Calu3 (cell line): ENCODE measurements at regions not wholly inside any gene's neighbourhood (a gene's known extent, or its start where the extent isn't known, plus 50 kb on each side); places are given as distances from the start of the nearest gene placed in this dataset.
"Not testable (repeated sequence)": the region's sequence is repeated elsewhere in the genome, so short reads cannot be mapped to it uniquely, and the experiment has no call there.

Source experiments
- BruUV-seq: library from RNA; stranded (reverse); fragments of 400-500 nt; replicated peaks from 2 replicates; lab custom pipeline; 2021; lab: Mats Ljungman, UMichigan
- CTCF ChIA-PET: fragments of 300-600 bp; sonication (Branson Sonifier 250); formaldehyde crosslinking; loops from one replicate; lab custom pipeline; 2022; ENCODE audit warnings: antibody characterized with exemption; lab: Charles Lee
- DNase-seq: peaks from one replicate; pipeline ENCODE4 v3.0.0; 2022
- H3K27ac Mint-ChIP-seq: one replicate; pipeline ENCODE4 v1.8.0; 2022; ENCODE audit warnings: mixed read lengths; ENCODE audit not compliant: unreplicated experiment
- H3K27me3 Mint-ChIP-seq: one replicate; pipeline ENCODE4 v1.8.0; 2022; ENCODE audit warnings: mixed read lengths; ENCODE audit not compliant: unreplicated experiment
- H3K36me3 Mint-ChIP-seq: one replicate; pipeline ENCODE4 v1.8.0; 2022; ENCODE audit warnings: mild to moderate bottlenecking, moderate library complexity, mixed read lengths; ENCODE audit not compliant: insufficient read depth, unreplicated experiment
- H3K4me1 Mint-ChIP-seq: one replicate; pipeline ENCODE4 v1.8.0; 2022; ENCODE audit warnings: mild to moderate bottlenecking, low read depth, mixed read lengths; ENCODE audit not compliant: unreplicated experiment
- H3K4me3 Mint-ChIP-seq: one replicate; pipeline ENCODE4 v1.8.0; 2022; ENCODE audit warnings: mild to moderate bottlenecking, low read depth, moderate library complexity, mixed read lengths; ENCODE audit not compliant: unreplicated experiment
- H3K9me3 Mint-ChIP-seq: one replicate; pipeline ENCODE4 v1.8.0; 2022; ENCODE audit warnings: low read depth, mixed read lengths; ENCODE audit not compliant: unreplicated experiment
- intact Hi-C: fragments of 100-400 bp; cut with micrococcal nuclease; formaldehyde crosslinking; loops from one replicate; pipeline ENCODE4 v1.10.0; 2022; ENCODE audit not compliant: unreplicated experiment
- TF ChIP-seq, protein P1 (sequence below): fragments of 200-600 bp; IDR thresholded peaks from one replicate; pipeline ENCODE4 v1.8.0; 2022; ENCODE audit warnings: antibody characterized with exemption; ENCODE audit not compliant: unreplicated experiment

DNA sequence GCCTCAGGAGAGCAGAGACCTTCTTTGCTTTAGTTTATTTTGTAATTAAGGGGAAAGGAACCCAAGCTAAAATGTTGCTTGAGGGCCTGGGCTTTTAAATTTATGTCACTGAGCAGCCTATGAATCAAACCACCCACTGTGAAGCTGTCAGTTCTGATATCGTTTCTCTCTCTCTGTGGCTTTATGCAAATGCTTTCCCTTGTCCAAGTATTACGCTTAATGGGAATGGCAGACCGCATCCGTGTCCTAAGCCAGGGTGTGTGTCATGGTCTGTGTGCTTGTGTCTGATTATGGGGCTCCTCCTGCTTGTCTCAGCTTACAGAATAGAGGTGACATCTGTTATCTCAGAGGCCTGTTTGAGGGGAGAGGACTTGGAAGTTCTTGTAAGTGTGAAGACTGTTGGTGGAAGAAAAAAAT lies 82.4 kb downstream of the EBLN2 start:
- Mint-ChIP-seq H3K27me3 (no peaks in the 10 kb centered on the region), H3K4me3 (no peak overlapping the region), H3K9me3 (no peaks in the 10 kb centered on the region), H3K36me3 (no peaks in the 10 kb centered on the region), H3K4me1 (no peaks in the 10 kb centered on the region), H3K27ac (no peak overlapping the region)
- CTCF ChIA-PET: no interaction called here
- intact Hi-C loops: no loop called here
- TF ChIP-seq, protein P1, sequence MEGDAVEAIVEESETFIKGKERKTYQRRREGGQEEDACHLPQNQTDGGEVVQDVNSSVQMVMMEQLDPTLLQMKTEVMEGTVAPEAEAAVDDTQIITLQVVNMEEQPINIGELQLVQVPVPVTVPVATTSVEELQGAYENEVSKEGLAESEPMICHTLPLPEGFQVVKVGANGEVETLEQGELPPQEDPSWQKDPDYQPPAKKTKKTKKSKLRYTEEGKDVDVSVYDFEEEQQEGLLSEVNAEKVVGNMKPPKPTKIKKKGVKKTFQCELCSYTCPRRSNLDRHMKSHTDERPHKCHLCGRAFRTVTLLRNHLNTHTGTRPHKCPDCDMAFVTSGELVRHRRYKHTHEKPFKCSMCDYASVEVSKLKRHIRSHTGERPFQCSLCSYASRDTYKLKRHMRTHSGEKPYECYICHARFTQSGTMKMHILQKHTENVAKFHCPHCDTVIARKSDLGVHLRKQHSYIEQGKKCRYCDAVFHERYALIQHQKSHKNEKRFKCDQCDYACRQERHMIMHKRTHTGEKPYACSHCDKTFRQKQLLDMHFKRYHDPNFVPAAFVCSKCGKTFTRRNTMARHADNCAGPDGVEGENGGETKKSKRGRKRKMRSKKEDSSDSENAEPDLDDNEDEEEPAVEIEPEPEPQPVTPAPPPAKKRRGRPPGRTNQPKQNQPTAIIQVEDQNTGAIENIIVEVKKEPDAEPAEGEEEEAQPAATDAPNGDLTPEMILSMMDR: no peak
- no peak for DNase-seq
- no TSS peak for BruUV-seq

DNA sequence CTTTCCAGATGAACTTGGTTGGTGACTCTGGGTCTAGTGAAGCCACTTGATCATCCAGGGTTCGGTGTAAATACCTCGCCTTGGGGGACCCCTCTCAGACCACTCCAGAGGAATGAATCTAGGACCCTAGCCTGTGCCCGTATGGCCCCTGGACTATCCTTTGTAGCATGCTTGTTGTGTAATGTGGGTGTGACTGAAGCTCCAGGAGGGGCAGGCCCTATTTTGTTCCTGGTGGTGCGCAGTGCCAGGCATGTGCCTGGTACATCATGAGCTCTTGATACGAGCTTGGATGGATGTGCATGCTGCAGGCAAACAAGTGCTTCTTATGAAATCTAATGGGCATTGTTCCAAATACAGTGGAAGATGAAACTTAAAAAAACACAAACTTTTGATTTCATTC lies 82.8 kb downstream of the EBLN2 start:
- BruUV-seq: no TSS peak
- H3K4me3 Mint-ChIP-seq: no peak overlapping the region
- no peaks in the 10 kb centered on the region for H3K9me3 Mint-ChIP-seq
- TF ChIP-seq, protein P1: no peak
- CTCF ChIA-PET: no interaction called here
- H3K27me3 Mint-ChIP-seq: no peaks in the 10 kb centered on the region
- no peaks in the 10 kb centered on the region for H3K36me3 Mint-ChIP-seq
- no peak overlapping the region for H3K27ac Mint-ChIP-seq
- H3K4me1 Mint-ChIP-seq: no peaks in the 10 kb centered on the region
- intact Hi-C loops: no loop called here
- DNase-seq: no peak

DNA sequence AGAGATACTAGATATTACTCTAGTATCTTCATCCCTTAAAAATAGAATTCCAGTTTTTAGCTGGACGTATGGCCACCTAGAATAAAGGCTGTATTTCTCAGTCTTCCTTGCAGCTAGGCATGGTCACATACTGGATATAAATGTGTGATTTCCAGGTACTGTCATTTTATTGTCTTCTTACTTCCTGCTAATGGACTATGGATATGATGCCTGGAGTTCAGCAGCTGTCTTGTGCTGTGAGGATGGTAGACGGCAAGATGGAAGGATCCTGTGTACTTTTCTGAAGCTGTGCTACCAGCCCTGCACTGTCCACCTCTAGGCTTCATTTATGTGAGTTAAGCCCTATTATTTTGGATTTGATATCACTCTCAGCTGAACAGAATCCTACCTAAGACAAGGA lies 83.4 kb downstream of the EBLN2 start:
- BruUV-seq: no TSS peak
- Mint-ChIP-seq H3K4me1 (no peaks in the 10 kb centered on the region), H3K9me3 (no peaks in the 10 kb centered on the region), H3K27ac (no peak overlapping the region), H3K4me3 (no peak overlapping the region), H3K36me3 (no peaks in the 10 kb centered on the region), H3K27me3 (no peaks in the 10 kb centered on the region)
- no peak for DNase-seq
- intact Hi-C loops: no loop called here
- CTCF ChIA-PET: no interaction called here
- TF ChIP-seq, protein P1: no peak

DNA sequence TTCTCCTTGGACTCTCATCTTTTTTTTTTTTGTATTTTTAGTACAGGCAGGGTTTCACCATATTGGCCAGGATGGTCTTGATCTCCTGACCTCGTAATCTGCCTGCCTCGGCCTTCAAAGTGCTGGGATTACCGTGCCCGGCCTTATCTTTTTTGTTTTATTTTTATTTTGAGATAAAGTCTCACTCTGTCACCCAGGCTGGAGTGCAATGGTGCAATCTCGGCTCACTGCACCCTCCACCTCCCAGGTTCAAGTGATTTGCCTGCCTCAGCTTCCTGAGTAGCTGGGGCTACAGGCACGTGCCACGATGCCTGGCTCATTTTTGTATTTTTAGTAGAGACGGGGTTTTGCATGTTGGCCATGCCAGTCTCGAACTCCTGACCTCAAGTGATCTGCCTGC lies 86.0 kb downstream of the EBLN2 start:
- H3K4me1 Mint-ChIP-seq, DNase-seq, H3K4me3 Mint-ChIP-seq, H3K27ac Mint-ChIP-seq, BruUV-seq, H3K27me3 Mint-ChIP-seq, CTCF ChIA-PET, intact Hi-C loops, H3K9me3 Mint-ChIP-seq, H3K36me3 Mint-ChIP-seq: not testable (repeated sequence)

DNA sequence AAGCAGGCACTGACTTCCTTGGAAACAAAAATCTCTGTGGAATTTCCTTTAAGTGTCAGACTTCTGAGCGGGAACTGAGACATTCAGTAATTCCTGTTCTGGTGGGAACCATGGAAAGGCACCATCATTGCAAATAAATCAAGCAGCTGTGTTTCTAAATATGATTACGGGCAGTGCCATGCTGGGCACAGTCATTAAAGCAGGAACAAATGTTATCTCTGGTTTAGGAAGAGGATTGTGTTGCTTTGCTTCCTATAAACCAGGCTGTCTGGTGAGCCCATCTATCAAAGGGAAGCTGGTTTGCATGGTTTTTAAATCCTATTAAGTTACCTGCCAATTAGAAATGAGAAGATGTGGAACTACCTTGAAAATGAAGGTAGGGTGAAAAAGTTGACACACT lies 86.7 kb downstream of the EBLN2 start:
- intact Hi-C loops: no loop called here
- Mint-ChIP-seq H3K27ac (no peak overlapping the region), H3K27me3 (no peaks in the 10 kb centered on the region), H3K9me3 (no peaks in the 10 kb centered on the region), H3K4me3 (no peak overlapping the region), H3K36me3 (no peaks in the 10 kb centered on the region), H3K4me1 (no peaks in the 10 kb centered on the region)
- CTCF ChIA-PET: no interaction called here
- DNase-seq: no peak
- BruUV-seq: no TSS peak
- TF ChIP-seq, protein P1: no peak
